GM12865 (cell line): ENCODE measurements at regions not wholly inside any gene's neighbourhood (a gene's known extent, or its start where the extent isn't known, plus 50 kb on each side); places are given as distances from the start of the nearest gene placed in this dataset.

Source experiments
- DNase-seq: peaks from one replicate; pipeline ENCODE4 v3.0.0; 2010; ENCODE audit warnings: low read depth
- H3K4me3 ChIP-seq: 2 replicates; pipeline ENCODE4 v1.5.1; 2011; ENCODE audit warnings: mild to moderate bottlenecking, low read depth, low read length, control low read depth
- CTCF ChIP-seq: IDR thresholded peaks from 2 replicates; pipeline ENCODE4 v1.5.1; 2011; ENCODE audit warnings: low read length, control low read depth, low read depth, inconsistent platforms; ENCODE audit not compliant: insufficient read depth; ENCODE audit errors: missing control alignments

- DNase-seq = peak; percentile 36
- no peak for TF ChIP-seq CTCF
- H3K4me3 ChIP-seq = no peak overlapping the region
Measured at GRCh38 chr12:64976131-64976530, 145.0 kb downstream of the WIF1 start.

- DNase-seq = no peak
- no peak for TF ChIP-seq CTCF
- no peak overlapping the region for H3K4me3 ChIP-seq
Measured at GRCh38 chr12:64983771-64984278, 137.3 kb downstream of the WIF1 start.

GRCh38 chr12:64991121-64991611, 129.9 kb downstream of the WIF1 start:
- H3K4me3 ChIP-seq = no peak overlapping the region
- no peak for TF ChIP-seq CTCF
- DNase-seq = no peak

GRCh38 chr12:64992116-64992515, 129.0 kb downstream of the WIF1 start:
- TF ChIP-seq CTCF = no peak
- no peak for DNase-seq
- H3K4me3 ChIP-seq = no peak overlapping the region

- no peak overlapping the region for H3K4me3 ChIP-seq
- no peak for DNase-seq
- no peak for TF ChIP-seq CTCF
Measured at GRCh38 chr12:64992641-64993040, 128.5 kb downstream of the WIF1 start.

- no peak for DNase-seq
- no peak for TF ChIP-seq CTCF
Measured at GRCh38 chr12:64993461-64993860, 127.6 kb downstream of the WIF1 start.

GRCh38 chr12:64995816-64996215, 125.3 kb downstream of the WIF1 start:
- no peak for DNase-seq
- TF ChIP-seq CTCF = no peak
- H3K4me3 ChIP-seq = no peak overlapping the region

More at GRCh38 chr12:64993461-64993860, 127.6 kb downstream of the WIF1 start:
- no peak overlapping the region for H3K4me3 ChIP-seq
